ENCODE measurements at regions not wholly inside any gene's neighbourhood (a gene's known extent, or its start where the extent isn't known, plus 50 kb on each side); places are given as distances from the start of the nearest gene placed in this dataset.

- no peak for FAIRE-seq
- 24% methylated on average over 3 of the region's 3 CpGs for WGBS (ENCODE audit: missing lambda C conversion rate)
- Histone ChIP-seq H3K27ac (no peak overlapping the region), H3K4me1 (no peaks in the 10 kb centered on the region), H3K4me2 (no peak overlapping the region), H3K4me3 (no peak overlapping the region), H3K9me3 (no peaks in the 10 kb centered on the region)
- TF ChIP-seq EHF (CRISPR knock-in tag; IDR thresholded peaks at IDR 0.05) (no peak), FOSL2 (IDR thresholded peaks at IDR 0.05) (no peak), FOSL2 (CRISPR knock-in tag; IDR thresholded peaks at IDR 0.05) (no peak), REST (IDR thresholded peaks at IDR 0.05) (no peak), EHMT2 (IDR thresholded peaks at IDR 0.05; ENCODE audit: low read depth) (no peak), NR3C1 (IDR thresholded peaks at IDR 0.05) (no peak), HMGXB4 (CRISPR knock-in tag; IDR thresholded peaks at IDR 0.05; ENCODE audit: borderline replicate concordance) (no peak), RCOR1 (IDR thresholded peaks at IDR 0.05; ENCODE audit: low read depth, low read length) (no peak), GATA3 (IDR thresholded peaks at IDR 0.05; ENCODE audit: borderline replicate concordance) (no peak), SMC3 (IDR thresholded peaks at IDR 0.05) (no peak), ZFP36 (IDR thresholded peaks at IDR 0.05; ENCODE audit: borderline replicate concordance, partially characterized antibody) (no peak), PBX3 (IDR thresholded peaks at IDR 0.05) (no peak), FOSB (CRISPR knock-in tag; IDR thresholded peaks at IDR 0.05) (no peak), JUN (IDR thresholded peaks at IDR 0.05) (no peak), SREBF2 (IDR thresholded peaks at IDR 0.05) (no peak), NFE2L2 (conservative IDR thresholded peaks at IDR 0.05; ENCODE audit: low read length) (no peak), MAZ (IDR thresholded peaks at IDR 0.05; ENCODE audit: borderline replicate concordance, low read depth, low read length) (no peak), ZNF302 (CRISPR knock-in tag; IDR thresholded peaks at IDR 0.05) (no peak), HOXB5 (CRISPR knock-in tag; IDR thresholded peaks at IDR 0.05) (no peak), ZSCAN20 (CRISPR knock-in tag; IDR thresholded peaks at IDR 0.05) (no peak)
- ATAC-seq = no peak
- no peak for DNase-seq (ENCODE audit: low read depth in 1 of 2, low spot score in 1 of 2)
- CTCF ChIA-PET = no interaction called here
- POLR2A ChIA-PET = no interaction called here
Observed at GRCh38 chr10:106395041-106395749, 769.3 kb downstream of the SORCS1 start.

- Histone ChIP-seq H3K4me3 (no peak overlapping the region), H3K27ac (no peak overlapping the region), H3K4me1 (no peaks in the 10 kb centered on the region), H3K4me2 (no peak overlapping the region), H3K9me3 (no peaks in the 10 kb centered on the region)
- DNase-seq (ENCODE audit: low read depth in 1 of 2, low spot score in 1 of 2) (no peak), FAIRE-seq (no peak), ATAC-seq (no peak)
- ChIA-PET POLR2A (no interaction called here), CTCF (no interaction called here)
- WGBS (ENCODE audit: missing lambda C conversion rate) = 7% methylated on average over 4 of the region's 4 CpGs
- TF ChIP-seq ESRRA (IDR thresholded peaks at IDR 0.05; ENCODE audit: borderline replicate concordance, low read length) = no peak
- TF ChIP-seq NPAS2 (CRISPR knock-in tag; IDR thresholded peaks at IDR 0.05; ENCODE audit: borderline replicate concordance) = no peak
- no peak for TF ChIP-seq ELK1 (IDR thresholded peaks at IDR 0.05; ENCODE audit: low read depth, low read length)
- TF ChIP-seq HES2 (IDR thresholded peaks at IDR 0.05) = no peak
- no peak for TF ChIP-seq MAZ (IDR thresholded peaks at IDR 0.05; ENCODE audit: borderline replicate concordance, low read depth, low read length)
- no peak for TF ChIP-seq HDAC2 (IDR thresholded peaks at IDR 0.05)
- no peak for TF ChIP-seq PBX3 (IDR thresholded peaks at IDR 0.05)
- no peak for TF ChIP-seq MYC (IDR thresholded peaks at IDR 0.05; ENCODE audit: borderline replicate concordance, low read length)
- TF ChIP-seq CBX8 (IDR thresholded peaks at IDR 0.05) = no peak
- no peak for TF ChIP-seq FOXS1 (CRISPR knock-in tag; IDR thresholded peaks at IDR 0.05)
- no peak for TF ChIP-seq EHF (CRISPR knock-in tag; IDR thresholded peaks at IDR 0.05)
- no peak for TF ChIP-seq JUNB (IDR thresholded peaks at IDR 0.05)
- TF ChIP-seq RNF2 (IDR thresholded peaks at IDR 0.05; ENCODE audit: borderline replicate concordance, low read depth) = no peak
- TF ChIP-seq CHD4 (IDR thresholded peaks at IDR 0.05; ENCODE audit: borderline replicate concordance) = no peak
Observed at GRCh38 chr10:106392778-106393177, 771.7 kb downstream of the SORCS1 start.
